ENCODE measurements at regions not wholly inside any gene's neighbourhood (a gene's known extent, or its start where the extent isn't known, plus 50 kb on each side); places are given as distances from the start of the nearest gene placed in this dataset.

GRCh38 chr13:86992251-86992650 lies 678.9 kb upstream of the SLITRK5 start:
- Histone ChIP-seq H3K9me3 (peaks cover 0 to 35% (median 6%) of the 10 kb centered on the region in 11 donors), H3K27me3 (no peaks in the 10 kb centered on the region), H3K27ac (no peak overlapping the region), H3K36me3 (no peaks in the 10 kb centered on the region), H3K4me1 (no peaks in the 10 kb centered on the region), H3K4me3 (no peak overlapping the region)
- intact Hi-C loops (cut with DNase I) = no loop called here
- DNase-seq (no peak), ATAC-seq (no peak)
- TF ChIP-seq CTCF (IDR thresholded peaks at IDR 0.05) = no peak

- no peak overlapping the region for H3K4me3 ChIP-seq
- no peaks in the 10 kb centered on the region for H3K4me1 ChIP-seq
- intact Hi-C loops (cut with DNase I) = no loop called here
- no peaks in the 10 kb centered on the region for H3K36me3 ChIP-seq
- H3K27ac ChIP-seq = no peak overlapping the region
- TF ChIP-seq CTCF (IDR thresholded peaks at IDR 0.05) = no peak
- DNase-seq = no peak
- H3K27me3 ChIP-seq = no peaks in the 10 kb centered on the region
- ATAC-seq = no peak
- H3K9me3 ChIP-seq = peaks cover 0 to 31% (median 0%) of the 10 kb centered on the region in 11 donors
These were observed 667.9 kb upstream of the SLITRK5 start for GRCh38 chr13:87003265-87003664.

- ATAC-seq (no peak), DNase-seq (no peak)
- Histone ChIP-seq H3K27ac (no peak overlapping the region), H3K36me3 (no peaks in the 10 kb centered on the region), H3K9me3 (peaks cover 0 to 35% (median 6%) of the 10 kb centered on the region in 11 donors), H3K27me3 (no peaks in the 10 kb centered on the region), H3K4me3 (no peak overlapping the region), H3K4me1 (no peaks in the 10 kb centered on the region)
- 87 to 89% methylated on average over 2 of the region's 2 CpGs for WGBS, 2 donors
- intact Hi-C loops (cut with DNase I) = no loop called here
- TF ChIP-seq CTCF (IDR thresholded peaks at IDR 0.05) = no peak
These were observed 665.7 kb upstream of the SLITRK5 start for GRCh38 chr13:87005511-87005910.

- ATAC-seq = no peak
- intact Hi-C loops (cut with DNase I) = no loop called here
- no peak for DNase-seq
- 77 to 81% methylated on average over 7 of the region's 7 CpGs for WGBS, 2 donors
- Histone ChIP-seq H3K9me3 (peaks cover 0 to 29% (median 0%) of the 10 kb centered on the region in 11 donors), H3K4me3 (no peak overlapping the region), H3K27ac (no peak overlapping the region), H3K36me3 (no peaks in the 10 kb centered on the region), H3K4me1 (no peaks in the 10 kb centered on the region), H3K27me3 (no peaks in the 10 kb centered on the region)
- TF ChIP-seq CTCF (IDR thresholded peaks at IDR 0.05) = no peak
These were observed 635.6 kb upstream of the SLITRK5 start for GRCh38 chr13:87035526-87035925.

GRCh38 chr13:87042946-87043345 lies 628.2 kb upstream of the SLITRK5 start:
- intact Hi-C loops (cut with DNase I) = no loop called here
- no peak for ATAC-seq
- DNase-seq = no peak
- TF ChIP-seq CTCF (IDR thresholded peaks at IDR 0.05) = no peak
- H3K9me3 ChIP-seq = peaks cover 0 to 45% (median 0%) of the 10 kb centered on the region in 11 donors
- no peaks in the 10 kb centered on the region for H3K27me3 ChIP-seq
- H3K36me3 ChIP-seq = no peaks in the 10 kb centered on the region
- H3K4me3 ChIP-seq = no peak overlapping the region
- no peak overlapping the region for H3K27ac ChIP-seq
- H3K4me1 ChIP-seq = no peaks in the 10 kb centered on the region
- 88 to 100% methylated on average over 1 of the region's 1 CpG for WGBS, 2 donors
